H1 (cell line): ENCODE measurements at regions not wholly inside any gene's neighbourhood (a gene's known extent, or its start where the extent isn't known, plus 50 kb on each side); places are given as distances from the start of the nearest gene placed in this dataset.

Experiments
- BACH1 ChIP-seq: IDR thresholded peaks from 2 replicates; pipeline ENCODE4 v1.6.1; 2012; ENCODE audit warnings: low read length, improper control_type of control experiment
- CBX5 ChIP-seq: fragments of 300-800, 300-1000 bp; sonication (generic); IDR thresholded peaks from 2 replicates; pipeline ENCODE4 v1.7.1; 2016; ENCODE audit warnings: antibody characterized with exemption, low read length, low read depth
- JUN ChIP-seq: IDR thresholded peaks from 2 replicates; pipeline ENCODE4 v1.6.1; 2011; ENCODE audit warnings: low read depth, mild to moderate bottlenecking, improper control_type of control experiment, low read length
- KDM1A ChIP-seq: fragments of 200-600, 300-600 bp; sonication (generic); IDR thresholded peaks from 2 replicates; pipeline ENCODE4 v1.7.1; 2016; ENCODE audit warnings: mild to moderate bottlenecking, low read length, borderline replicate concordance
- SIRT6 ChIP-seq: IDR thresholded peaks from one replicate; pipeline ENCODE4 v1.7.1; 2012; ENCODE audit warnings: low read length, inconsistent platforms
- YY1 ChIP-seq: IDR thresholded peaks from 2 replicates; pipeline ENCODE4 v1.6.1; 2011; ENCODE audit warnings: low read depth, mild to moderate bottlenecking, low read length

- no peak for TF ChIP-seq CBX5
- TF ChIP-seq SIRT6, result no peak
- TF ChIP-seq YY1, result no peak
- no peak for TF ChIP-seq BACH1
- TF ChIP-seq JUN, result no peak
- TF ChIP-seq KDM1A, result no peak
These were observed 292.7 kb upstream of the ADARB2 start (continued) for GRCh38 chr10:2030046-2030445.
